ENCODE measurements at regions not wholly inside any gene's neighbourhood (a gene's known extent, or its start where the extent isn't known, plus 50 kb on each side); places are given as distances from the start of the nearest gene placed in this dataset.

GRCh38 chr13:40017662-40018262, 362.3 kb downstream of the COG6 start:
- DNase-seq, result no peak
- POLR2A ChIA-PET, result interaction anchor here (0.6 kb wide), 1 partner anchor 158 kb away, joined by 4 read pairs; no protein-coding TSS in a partner anchor
- no peak for ATAC-seq (ENCODE audit: poor library complexity)
- Histone ChIP-seq H3K9me3 (ENCODE audit: control insufficient read depth in 1 of 2, insufficient read depth in 1 of 2, low read length in 2 of 2) (no peaks in the 10 kb centered on the region), H3K36me3 (ENCODE audit: insufficient read depth, low read length) (no peaks in the 10 kb centered on the region), H3K4me1 (ENCODE audit: insufficient read depth, low read length) (no peaks in the 10 kb centered on the region), H3K4me3 (ENCODE audit: low read length) (no peak overlapping the region), H3K27me3 (ENCODE audit: control insufficient read depth in 1 of 2, insufficient read depth in 2 of 2, low read length in 2 of 2) (no peaks in the 10 kb centered on the region), H3K27ac (ENCODE audit: low read depth in 1 of 2, low read length in 2 of 2) (no peak overlapping the region)
- Mint-ChIP-seq H3K27me3 (no peaks in the 10 kb centered on the region), H3K27ac (no peak overlapping the region), H3K4me3 (no peak overlapping the region), H3K4me1 (ENCODE audit: low read depth) (no peaks in the 10 kb centered on the region), H3K9me3 (no peaks in the 10 kb centered on the region), H3K36me3 (ENCODE audit: low read depth) (no peaks in the 10 kb centered on the region)
- no peak for TF ChIP-seq CTCF (IDR thresholded peaks at IDR 0.05)
- CTCF ChIA-PET, result interaction anchor here (0.6 kb wide), 1 partner anchor 667 kb away, joined by 3 read pairs; no protein-coding TSS in a partner anchor
- intact Hi-C loops (cut with DNase I, micrococcal nuclease), result no loop called here

- Histone ChIP-seq H3K9me3 (ENCODE audit: control insufficient read depth in 1 of 2, insufficient read depth in 1 of 2, low read length in 2 of 2) (no peaks in the 10 kb centered on the region), H3K27ac (ENCODE audit: low read depth in 1 of 2, low read length in 2 of 2) (no peak overlapping the region), H3K36me3 (ENCODE audit: insufficient read depth, low read length) (no peaks in the 10 kb centered on the region), H3K27me3 (ENCODE audit: control insufficient read depth in 1 of 2, insufficient read depth in 2 of 2, low read length in 2 of 2) (no peaks in the 10 kb centered on the region), H3K4me1 (ENCODE audit: insufficient read depth, low read length) (peaks cover 13% of the 10 kb centered on the region), H3K4me3 (ENCODE audit: low read length) (no peak overlapping the region)
- ATAC-seq (ENCODE audit: poor library complexity) (no peak), DNase-seq (no peak)
- H3K9me3 Mint-ChIP-seq, result peaks cover under 1% of the 10 kb centered on the region
- H3K27ac Mint-ChIP-seq, result no peak overlapping the region
- TF ChIP-seq CTCF (IDR thresholded peaks at IDR 0.05), result no peak
- no peak overlapping the region for H3K4me3 Mint-ChIP-seq
- POLR2A ChIA-PET, result interaction anchor here (0.8 to 1.0 kb wide), 2 partner anchors 24 to 623 kb away, joined by 3 read pairs; no protein-coding TSS in a partner anchor
- H3K36me3 Mint-ChIP-seq (ENCODE audit: low read depth), result no peaks in the 10 kb centered on the region
- intact Hi-C loops (cut with DNase I, micrococcal nuclease), result no loop called here
- H3K27me3 Mint-ChIP-seq, result no peaks in the 10 kb centered on the region
- CTCF ChIA-PET, result interaction anchor here (1.2 kb wide), 2 partner anchors 81 kb away, joined by 3 read pairs; no protein-coding TSS in a partner anchor
- peaks cover 35% of the 10 kb centered on the region for H3K4me1 Mint-ChIP-seq (ENCODE audit: low read depth)
Measured at GRCh38 chr13:40023595-40024203, 368.2 kb downstream of the COG6 start.

GRCh38 chr13:40024204-40024966, 368.9 kb downstream of the COG6 start:
- Mint-ChIP-seq H3K36me3 (ENCODE audit: low read depth) (no peaks in the 10 kb centered on the region), H3K4me3 (no peak overlapping the region), H3K4me1 (ENCODE audit: low read depth) (peaks cover 35% of the 10 kb centered on the region), H3K27me3 (no peaks in the 10 kb centered on the region), H3K27ac (no peak overlapping the region), H3K9me3 (peaks cover 1% of the 10 kb centered on the region)
- TF ChIP-seq CTCF (IDR thresholded peaks at IDR 0.05), result no peak
- POLR2A ChIA-PET, result interaction anchor here (0.8 to 1.0 kb wide), 2 partner anchors 25 to 622 kb away, joined by 3 read pairs; no protein-coding TSS in a partner anchor
- Histone ChIP-seq H3K27ac (ENCODE audit: low read depth in 1 of 2, low read length in 2 of 2) (no peak overlapping the region), H3K27me3 (ENCODE audit: control insufficient read depth in 1 of 2, insufficient read depth in 2 of 2, low read length in 2 of 2) (no peaks in the 10 kb centered on the region), H3K9me3 (ENCODE audit: control insufficient read depth in 1 of 2, insufficient read depth in 1 of 2, low read length in 2 of 2) (no peaks in the 10 kb centered on the region), H3K4me1 (ENCODE audit: insufficient read depth, low read length) (peaks cover 13% of the 10 kb centered on the region), H3K36me3 (ENCODE audit: insufficient read depth, low read length) (no peaks in the 10 kb centered on the region), H3K4me3 (ENCODE audit: low read length) (no peak overlapping the region)
- no peak for DNase-seq
- ATAC-seq (ENCODE audit: poor library complexity), result no peak
- intact Hi-C loops (cut with DNase I, micrococcal nuclease), result no loop called here
- CTCF ChIA-PET, result interaction anchor here (1.2 kb wide), 1 partner anchor 82 kb away, joined by 3 read pairs; no protein-coding TSS in a partner anchor
